NCI-H1694 treated with DMSO at 0.1 percent for 48 hours (cell line): ENCODE measurements at regions not wholly inside any gene's neighbourhood (a gene's known extent, or its start where the extent isn't known, plus 50 kb on each side); places are given as distances from the start of the nearest gene placed in this dataset.
"Not testable (repeated sequence)": the region's sequence is repeated elsewhere in the genome, so short reads cannot be mapped to it uniquely, and the experiment has no call there.

Experiments
- DNase-seq: peaks from one replicate; lab custom pipeline; 2025; lab: John Stamatoyannopoulos, UW

DNA sequence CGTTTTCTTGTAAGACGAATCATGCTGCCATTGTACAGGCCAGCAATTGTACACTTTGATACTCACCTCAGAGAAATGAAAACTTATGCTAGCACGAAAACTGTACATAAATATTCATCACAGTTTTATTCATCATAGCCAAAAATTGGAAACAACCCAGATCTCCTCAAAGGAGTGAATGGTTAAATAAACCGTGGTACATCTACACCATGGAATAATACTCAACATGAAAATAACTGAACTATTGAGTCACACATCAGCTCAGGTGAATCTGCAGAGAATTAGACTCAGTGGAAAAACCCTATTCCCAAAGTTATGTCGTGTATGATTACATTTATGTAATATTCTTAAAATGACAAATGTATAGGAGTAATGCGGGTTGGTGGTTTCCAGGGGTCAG, 251.0 kb upstream of the HDAC4 start:
- DNase-seq = no peak

DNA sequence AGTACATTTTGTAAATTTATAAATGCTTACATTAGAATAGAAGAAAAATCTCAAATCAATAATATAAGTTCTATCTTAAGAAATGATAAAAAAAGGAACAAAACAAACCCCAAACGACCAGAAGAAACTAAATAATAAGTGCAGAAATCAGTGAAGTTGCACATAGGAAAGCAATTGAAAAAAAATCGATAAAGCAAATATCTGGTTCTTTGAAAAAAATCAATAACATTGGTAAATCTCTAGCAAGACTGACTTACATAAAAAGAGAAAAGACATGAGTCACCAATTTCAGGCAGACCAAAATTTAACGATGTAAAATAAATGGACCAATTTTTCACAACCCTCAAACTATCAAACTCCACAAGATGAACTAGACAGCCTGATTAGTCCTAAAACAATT, 249.9 kb upstream of the HDAC4 start:
- no peak for DNase-seq

DNA sequence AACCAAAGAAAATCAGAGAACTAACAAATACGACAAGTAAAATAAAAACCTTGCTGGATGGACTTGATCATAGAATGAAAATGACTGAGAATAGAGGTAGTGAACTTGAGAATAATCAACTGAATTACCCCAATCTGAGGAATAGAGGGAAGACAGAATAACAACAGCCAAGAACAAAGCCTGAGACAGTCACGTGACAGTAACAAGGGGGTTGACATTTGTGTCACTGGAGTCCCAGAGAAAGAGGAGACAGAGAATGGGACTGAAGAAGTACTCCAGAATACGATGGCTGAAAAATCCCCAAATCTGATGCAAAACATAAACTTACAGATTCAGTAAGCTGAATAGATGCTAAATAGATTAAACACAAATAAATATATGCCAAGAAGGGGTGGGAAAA, 248.5 kb upstream of the HDAC4 start:
- DNase-seq = no peak

DNA sequence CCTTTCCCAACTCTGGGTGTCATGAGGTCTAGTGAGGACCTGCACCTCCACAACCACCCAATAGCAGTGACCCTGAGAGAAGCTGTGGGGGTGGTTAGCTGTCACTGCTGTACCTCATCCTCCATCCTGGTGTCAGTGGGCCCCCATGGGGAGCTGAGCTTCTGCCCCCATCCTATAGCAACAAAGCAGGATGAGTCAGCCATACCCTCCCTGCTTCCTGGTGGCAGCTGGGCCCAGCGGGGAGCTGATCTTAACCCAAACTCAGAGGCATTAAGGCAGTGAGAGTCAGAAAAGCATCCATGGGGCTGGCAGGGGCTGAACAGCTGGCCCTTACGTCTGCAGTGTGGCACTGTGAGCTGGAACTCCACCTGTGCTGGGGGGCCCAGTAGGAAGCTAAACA, 247.8 kb upstream of the HDAC4 start:
- no peak for DNase-seq

DNA sequence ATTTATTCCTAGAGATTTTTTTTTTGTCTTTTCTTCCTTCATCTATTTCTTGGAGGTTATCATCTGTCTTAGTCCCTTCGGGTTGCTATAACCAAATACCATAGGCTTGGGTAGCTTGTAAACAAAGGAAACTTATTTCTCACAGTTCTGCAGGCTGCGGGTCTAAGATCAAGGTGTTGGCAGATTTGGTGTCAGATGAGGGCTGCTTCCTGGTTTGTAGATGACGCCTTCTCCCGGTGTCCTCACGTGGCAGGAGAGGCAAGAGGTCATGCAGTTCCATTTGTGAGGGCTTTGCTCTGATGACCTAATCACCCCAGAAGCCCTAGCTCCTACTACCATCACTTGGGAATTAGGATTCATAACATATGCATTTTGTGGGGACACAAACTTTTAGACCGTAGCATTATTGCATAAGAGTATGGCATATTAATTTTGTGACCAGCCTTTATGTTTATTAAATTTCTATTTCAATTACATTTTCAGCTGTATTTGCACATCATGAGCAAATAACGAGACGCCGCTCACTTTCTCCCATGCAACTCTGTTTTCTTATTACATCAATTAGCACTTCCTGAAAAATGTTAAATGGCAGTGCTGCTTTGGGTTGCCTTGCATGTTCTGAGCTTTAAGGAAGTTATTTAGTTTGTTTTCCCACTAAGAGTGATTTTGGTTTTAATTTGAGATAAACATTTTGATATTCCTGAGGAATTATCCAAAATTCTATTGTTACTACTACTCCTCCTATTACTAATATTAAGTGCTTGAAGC, 246.4 kb upstream of the HDAC4 start:
- DNase-seq = no peak

DNA sequence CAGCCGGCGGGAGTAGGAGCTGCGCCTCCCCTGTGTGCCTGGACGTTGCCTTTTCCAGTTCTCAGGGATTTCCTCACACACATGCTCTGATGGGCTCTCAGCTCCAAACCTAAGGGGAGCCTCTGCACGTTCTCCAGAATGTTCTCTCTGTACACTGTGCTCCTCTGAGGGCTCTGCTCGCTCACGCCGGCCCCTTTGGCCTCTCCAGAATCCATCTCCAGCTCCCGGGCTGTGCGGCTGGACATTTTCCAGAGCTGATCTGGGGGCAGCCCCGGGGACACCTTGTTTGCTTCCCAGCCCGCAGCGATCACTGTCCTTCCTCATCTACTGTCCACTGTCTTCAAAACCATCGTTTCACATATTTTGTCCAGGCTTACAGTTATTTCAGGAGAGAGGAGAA, 245.4 kb upstream of the HDAC4 start:
- no peak for DNase-seq

DNA sequence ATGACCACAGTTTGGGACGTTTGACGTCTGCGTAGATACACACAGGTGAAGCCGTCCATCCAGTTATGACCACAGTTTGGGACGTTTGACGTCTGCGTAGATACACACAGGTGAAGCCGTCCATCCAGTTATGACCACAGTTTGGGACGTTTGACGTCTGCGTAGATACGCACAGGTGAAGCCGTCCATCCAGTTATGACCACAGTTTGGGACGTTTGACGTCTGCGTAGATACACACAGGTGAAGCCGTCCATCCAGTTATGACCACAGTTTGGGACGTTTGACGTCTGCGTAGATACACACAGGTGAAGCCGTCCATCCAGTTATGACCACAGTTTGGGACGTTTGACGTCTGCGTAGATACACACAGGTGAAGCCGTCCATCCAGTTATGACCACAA, 243.8 kb upstream of the HDAC4 start:
- not testable (repeated sequence) for DNase-seq

DNA sequence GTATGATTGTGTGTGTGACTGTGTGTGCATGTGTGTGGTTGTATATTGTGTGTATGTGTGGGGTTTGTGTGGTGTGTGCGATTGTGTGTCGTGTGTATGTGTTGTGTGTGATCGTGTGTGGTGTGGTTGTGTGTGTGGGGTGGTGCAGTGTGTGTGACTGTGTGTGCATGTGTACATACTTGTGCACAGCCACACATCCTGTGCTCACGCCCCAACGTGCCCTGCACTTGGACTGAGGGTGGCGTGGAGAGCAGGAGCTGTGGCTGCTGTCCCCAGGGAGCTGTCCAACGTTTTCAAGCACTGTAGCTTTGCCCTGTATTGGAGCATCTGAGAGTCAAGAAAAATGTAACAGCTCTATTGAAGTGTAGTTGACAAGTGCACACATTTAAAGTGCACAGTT, 243.2 kb upstream of the HDAC4 start:
- no peak for DNase-seq

DNA sequence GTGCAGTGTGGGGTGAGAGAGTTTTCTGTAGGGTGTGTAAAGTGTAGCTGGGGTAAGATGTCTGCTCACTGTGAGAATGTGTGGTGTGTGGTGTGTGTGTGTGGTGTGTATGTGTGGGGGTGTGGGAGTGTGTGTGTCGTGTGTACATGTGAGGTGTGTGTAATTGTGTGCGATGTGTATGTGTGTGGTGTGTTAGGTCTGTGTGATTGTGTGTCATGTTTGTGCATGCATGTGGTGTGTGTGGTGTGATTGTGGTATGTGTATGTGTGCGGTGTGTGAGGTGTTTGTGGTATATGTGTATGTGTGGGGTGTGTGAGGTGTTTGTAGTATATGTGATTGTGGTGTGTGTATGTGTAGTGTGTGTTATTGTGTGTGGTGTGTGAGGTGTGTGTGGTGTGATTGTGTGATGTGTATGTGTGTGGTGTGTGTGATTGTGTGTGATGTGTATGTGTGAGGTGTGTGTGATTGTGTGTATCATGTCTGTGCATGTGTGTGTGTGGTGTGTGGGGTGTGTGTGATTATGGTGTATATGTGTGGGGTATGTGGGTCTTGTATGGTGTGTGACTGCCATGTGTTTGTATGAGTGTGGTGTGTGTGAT, 241.7 kb upstream of the HDAC4 start:
- DNase-seq = no peak

DNA sequence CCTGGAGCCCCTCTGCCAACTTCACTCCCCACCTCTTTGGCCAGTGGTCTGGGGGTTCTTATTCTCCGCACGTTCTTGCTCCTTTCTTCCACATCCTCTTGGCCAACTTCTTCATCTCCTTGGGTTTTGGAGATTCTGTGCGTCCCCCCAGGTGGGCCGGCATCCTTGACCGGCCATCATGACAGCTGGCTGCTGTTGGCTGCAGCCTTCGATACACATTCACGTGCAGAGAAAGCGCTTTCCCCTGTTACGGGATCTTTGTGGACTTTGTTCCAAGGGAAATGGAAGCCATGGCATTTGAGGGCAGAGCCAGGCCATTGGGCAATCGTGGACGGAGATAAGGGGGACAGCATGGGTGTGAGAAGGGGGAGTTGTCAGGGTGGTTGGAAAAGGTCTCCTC, 241.1 kb upstream of the HDAC4 start:
- not testable (repeated sequence) for DNase-seq

DNA sequence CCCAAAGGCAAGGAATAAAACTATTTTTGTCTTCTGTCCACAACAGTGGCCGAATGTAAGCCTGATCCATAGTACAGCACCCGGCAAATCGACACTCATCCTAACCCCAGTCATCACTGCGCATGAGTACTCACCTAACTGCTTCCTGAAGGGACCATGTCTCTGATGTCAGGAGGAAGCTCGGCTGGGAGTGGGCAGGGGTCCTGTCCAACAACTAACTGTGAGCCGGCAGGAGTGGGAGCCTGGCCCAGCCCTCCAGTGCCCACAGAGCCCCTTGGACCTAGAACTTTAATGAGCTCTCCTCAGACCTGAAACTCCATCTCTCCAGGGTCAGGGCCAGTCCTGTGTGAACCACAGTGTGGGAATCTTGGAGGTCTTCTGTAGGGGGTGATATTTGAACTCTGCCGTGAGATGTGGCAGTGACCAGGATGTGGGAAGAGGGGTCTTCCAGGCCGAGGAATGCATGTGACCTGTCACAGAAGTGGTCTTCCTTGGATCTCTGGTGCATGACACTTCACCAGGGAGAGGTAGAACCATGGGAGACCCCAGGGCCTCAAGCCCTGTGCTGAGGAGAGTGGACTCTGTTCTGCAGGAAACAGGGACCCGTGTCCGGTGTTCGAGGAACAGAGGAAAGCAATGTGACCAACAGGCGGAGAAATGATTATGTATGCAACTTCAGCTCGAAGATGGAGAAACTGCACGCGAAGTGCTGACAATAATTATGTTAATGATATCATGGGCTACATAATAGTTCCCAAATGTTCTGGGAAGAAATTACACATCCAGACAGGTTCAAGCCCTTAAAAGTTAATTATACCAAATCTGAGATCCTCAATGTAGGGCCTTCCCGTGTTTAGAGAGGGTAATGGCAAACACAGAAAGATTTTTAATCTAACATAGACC, 240.1 kb upstream of the HDAC4 start:
- no peak for DNase-seq

DNA sequence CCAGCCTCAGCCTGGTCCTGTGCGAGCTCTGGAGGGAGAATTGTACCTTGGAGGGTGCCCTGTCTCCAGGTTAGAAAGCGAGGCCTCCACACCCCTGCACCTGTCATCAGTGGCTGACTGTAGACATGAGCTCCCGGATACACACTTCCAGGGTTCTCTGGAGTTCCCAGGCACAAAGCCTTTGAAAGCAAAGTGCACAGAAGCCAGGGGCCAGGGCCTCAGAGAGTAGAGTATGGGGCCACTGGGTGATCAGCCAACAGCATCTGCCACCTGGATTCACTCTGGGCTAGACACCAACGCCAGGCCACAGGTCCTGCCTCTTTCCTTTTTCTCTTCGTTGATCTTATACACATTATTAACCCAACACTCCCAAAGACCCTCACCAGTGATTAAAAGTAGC, 239.4 kb upstream of the HDAC4 start:
- no peak for DNase-seq

DNA sequence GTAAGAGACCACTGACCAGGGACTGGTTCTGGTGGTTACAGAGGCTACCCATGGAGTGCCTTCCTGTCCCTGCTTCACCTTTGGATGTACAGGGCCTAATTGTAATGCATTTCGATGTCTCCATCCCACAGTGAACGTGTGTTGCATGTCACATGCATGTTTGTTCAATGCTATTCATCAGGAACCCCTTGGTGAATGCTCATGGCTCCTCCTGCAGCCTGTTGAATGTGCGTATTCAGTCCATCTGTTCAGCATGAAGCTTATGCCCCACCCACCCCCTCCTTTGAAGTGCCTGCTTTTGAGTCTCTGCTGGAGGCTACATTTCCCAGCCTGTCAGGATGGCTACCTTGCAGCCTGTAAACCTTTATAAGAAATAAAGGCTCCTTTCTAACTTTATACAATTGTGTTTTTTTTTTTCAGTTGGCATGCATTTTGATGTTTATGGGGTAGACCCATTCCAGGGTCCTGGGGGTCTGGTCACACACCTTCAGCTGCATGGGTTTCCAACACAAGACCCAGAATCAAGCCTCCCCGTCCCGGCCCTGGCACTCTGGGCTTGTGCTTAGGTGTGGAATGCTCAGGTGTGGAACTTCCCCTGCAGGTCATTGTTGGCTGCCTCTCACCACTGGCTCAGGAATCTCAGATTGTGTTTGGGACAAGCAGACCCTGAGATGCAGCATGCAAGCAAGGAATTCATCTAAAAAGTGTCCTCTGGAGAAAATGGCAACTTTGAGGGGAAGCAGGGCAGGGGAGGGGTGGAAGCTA, 238.8 kb upstream of the HDAC4 start:
- DNase-seq = no peak

DNA sequence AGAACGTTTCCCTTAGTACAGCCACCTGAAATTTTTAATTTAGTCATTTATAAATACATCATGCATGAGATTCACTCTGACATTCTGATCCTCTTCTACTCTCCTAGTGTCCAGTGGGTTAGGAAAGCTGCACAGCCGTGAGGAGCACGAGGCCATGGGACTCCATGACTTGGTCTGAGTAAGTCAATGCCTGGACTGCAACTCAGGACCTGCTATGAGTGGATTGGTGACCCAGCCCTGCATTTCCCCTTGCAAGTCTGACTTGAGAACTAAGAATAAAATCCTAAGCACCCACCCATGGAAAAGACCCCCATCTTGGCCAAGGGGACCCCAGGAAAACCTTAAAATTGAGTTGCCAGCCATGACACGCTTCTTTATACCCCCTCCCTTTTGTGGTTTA, 237.6 kb upstream of the HDAC4 start:
- no peak for DNase-seq

DNA sequence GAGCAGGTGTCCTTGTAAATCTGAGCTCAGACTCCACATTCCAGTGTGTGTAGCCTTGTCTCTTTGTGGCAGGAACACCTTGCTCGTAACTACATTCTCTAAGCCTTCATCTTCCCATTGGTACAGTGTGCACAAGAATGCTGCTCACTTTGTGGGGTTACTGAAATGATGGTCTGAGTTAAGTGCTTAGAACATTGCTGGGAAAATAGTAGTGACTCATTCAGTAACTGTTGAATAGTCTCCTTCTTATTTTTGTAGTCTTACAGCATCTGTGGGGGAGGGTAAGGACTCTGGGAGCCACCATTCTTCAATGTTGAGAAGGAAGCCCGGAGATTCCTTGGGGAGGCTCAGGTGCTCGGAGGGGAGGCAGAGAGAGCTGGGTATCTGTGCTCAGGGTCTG, 236.0 kb upstream of the HDAC4 start:
- no peak for DNase-seq

DNA sequence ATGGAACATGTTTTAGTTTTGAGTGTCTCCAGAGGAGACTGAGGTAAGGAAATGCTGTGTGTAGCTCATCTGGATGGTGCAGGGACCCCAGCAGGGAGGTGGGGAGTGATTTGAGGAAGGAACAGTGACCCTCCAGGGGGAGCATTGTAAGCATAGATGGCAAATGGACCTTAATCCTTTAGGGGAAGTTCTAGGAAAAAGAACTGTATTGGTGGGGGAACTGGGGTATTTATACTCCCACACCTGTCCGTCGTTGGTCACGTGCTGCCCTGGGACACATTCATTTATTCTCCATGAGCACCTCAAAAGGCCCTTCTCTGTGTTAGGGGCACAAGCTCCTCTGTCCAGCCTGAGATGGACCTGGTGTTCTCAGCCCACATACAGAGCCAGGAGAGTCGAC, 233.9 kb upstream of the HDAC4 start:
- no peak for DNase-seq

DNA sequence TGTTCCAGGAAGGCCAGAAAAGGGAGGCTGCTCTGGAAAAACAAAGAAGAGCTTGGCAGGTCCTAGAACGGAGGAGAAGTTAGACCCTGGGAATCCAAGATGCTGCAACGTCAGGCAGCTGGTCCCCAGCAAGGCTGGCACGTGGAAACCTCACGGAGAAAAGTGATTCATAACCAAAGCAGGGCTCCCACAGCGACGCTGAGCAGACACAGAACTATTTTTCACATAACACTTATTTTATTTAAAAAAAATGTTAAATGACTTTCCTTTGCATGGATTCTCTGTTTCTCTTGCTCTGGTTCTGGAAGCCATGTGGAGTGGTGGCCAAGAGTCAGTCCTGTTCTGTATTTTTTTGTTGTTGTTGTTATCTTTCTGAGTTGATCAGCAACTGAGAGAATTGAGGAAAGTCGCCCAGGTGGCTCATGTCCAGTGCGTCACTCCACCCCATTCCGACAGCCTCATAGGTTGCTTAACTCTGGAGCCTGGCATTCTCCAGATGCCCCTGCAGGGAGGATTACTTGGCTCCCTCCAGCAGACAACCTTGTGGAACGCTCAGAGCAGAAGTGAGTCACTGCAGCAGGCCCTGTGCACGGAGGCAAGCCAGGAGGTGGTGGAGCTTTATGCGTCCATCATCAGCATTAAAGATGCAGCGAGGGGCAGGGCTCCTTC, 229.9 kb upstream of the HDAC4 start:
- DNase-seq = no peak

DNA sequence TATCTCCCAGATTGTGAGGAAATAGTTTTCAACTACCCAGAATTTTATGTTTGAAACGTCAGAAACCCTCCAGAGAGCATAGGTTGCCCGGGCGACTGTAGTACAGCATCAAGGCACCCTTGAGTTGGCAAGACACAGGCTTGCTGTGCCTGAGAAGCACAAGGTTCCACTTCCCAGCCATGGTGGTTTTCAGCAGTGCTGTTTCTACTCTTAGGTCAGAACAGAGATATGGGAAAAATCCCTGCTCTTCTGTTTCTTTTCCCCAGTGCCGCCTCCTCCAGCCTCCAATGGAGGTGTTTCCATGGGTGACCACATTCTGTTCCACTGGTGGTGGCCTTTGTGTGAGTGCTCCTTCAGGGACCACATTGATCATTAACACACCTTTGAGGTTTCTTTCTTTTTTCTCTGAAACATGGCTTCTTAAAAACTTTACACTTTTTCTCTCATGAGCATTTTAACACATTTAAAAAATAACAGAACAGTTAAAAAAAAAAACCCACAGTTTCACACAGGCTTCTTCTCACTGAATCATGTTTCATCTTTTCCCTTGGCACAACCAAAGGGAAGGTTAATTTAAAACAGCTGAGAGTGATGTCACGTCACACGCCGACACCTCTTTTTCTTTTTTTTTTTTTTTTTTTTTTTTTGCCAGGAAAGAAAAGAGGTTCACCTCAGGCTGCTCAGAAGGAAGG, 229.3 kb upstream of the HDAC4 start:
- DNase-seq = no peak

DNA sequence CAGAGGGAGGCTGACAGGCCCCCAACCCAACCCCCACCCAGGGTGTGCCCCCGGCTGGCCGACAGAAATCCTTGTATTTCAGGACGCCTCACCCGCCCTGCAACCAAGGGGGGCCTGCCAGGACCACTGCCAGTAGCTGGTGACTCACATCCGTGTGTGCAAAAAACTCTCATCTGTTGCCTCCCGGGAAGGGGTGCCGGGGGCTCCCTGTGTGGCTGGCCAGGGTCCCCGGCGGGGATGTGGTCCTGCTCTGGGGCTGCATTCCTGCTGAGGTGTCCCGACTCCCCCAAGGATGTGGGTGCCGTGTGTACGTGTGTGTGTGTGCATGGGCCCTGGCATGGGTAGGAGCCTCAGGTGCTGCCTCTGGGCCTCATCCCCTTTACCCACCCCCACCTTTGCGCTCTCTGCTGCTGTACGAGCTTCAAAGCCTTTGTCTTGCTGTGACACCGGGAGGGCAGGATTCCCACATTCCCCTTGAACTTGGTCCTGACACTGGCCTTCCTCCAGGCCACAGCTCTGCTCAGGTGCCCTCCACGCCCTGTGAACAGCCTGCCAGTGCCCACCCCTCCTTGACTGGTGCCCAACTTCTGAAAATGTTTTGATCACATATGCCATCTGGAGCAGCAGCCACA, 226.3 kb upstream of the HDAC4 start:
- no peak for DNase-seq

DNA sequence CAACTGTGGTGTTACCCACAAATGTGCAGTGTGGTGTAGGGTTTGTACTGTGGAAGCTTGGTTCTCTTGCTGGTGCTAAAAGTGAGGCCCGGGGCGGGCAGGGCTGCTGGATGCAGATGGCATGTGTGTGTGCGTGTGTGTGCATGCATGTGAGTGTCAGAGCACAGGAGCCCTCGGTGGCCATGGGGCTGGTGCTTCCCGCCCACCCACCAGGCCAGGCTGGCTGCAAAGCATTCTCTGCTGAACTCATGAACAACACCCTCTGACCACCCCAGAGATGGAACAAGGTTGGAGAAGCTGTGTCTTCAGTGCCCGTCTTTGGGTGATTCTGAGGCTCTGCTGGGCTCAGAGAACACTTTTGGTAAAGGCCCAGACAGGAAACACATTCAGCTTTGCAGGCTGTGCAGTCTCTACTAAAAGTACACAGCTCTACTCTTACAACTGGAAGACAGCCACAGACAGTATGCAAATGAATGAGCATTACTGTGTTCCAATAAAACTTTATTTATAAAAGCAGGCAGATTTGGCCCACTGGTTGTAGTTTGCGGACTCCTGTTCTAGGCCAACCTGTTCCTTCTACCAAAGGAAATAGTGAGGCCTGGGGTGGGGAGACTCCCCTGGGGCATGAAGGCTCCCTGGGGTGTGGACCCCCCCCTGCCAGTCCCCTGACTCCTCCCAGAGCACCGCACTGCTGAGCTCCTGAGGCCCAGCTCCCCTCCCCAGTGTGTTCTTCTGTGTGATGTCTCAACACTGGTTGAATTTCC, 225.3 kb upstream of the HDAC4 start:
- no peak for DNase-seq
